ENCODE measurements at regions not wholly inside any gene's neighbourhood (a gene's known extent, or its start where the extent isn't known, plus 50 kb on each side); places are given as distances from the start of the nearest gene placed in this dataset.

DNA sequence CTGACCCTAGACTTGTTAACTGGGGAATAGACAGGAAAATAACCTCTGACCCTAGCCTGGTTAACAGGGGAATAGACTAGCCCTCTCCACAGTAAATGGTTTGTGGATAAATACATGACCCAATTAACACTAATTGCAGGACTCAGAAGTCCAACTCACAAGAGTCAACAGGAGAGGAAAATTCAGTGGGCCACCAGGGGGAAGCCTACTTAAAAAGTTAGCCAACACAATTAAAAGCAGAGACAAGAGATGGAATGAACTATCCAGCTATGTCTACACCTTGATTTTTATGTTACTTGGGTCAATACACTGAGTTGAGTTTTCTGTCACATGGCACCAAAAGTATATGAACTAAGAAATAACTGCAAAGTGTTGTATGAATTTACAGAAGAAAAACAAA lies 158.8 kb upstream of the SLC39A10 start:
- peak; percentile 52 for DNase-seq (ENCODE audit: low read depth)

DNA sequence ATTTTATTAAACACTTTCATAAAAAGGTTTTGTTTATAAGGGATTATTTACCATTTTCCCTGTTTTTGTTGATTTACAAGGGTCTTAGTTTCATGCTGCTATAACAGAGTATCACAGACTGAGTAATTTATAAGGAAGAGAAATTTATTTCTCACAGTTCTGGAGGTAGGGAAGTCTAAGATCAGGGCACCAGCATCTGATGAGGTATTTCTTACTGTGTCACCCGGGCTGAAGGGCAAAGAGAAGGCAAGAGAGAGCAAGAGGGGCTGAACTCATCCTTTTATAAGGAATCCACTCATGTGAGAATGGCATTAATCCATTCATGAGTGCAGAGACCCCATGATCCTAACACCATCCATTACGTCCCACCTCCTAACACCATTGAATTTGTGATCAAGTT lies 160.0 kb upstream of the SLC39A10 start:
- no peak for DNase-seq (ENCODE audit: low read depth)

DNA sequence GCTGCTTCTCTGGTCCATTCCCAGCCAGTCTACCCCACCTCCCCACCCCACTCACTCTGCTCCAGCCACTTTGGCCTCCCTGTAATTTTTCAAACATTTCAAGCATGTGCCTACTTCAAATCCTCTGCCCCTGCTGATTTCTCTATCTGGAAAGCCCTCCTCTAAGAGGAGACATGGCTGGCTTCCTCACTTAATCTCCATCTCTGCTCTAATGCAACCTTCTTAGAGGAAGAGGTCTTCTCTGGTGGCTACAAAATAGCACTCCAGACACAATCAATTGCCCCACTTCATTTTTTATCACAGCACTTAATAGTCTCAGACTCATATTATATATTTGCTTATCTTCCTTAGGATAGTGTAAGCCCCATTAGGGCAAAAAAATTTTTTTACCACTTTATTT lies 161.1 kb upstream of the SLC39A10 start:
- no peak for DNase-seq (ENCODE audit: low read depth)

DNA sequence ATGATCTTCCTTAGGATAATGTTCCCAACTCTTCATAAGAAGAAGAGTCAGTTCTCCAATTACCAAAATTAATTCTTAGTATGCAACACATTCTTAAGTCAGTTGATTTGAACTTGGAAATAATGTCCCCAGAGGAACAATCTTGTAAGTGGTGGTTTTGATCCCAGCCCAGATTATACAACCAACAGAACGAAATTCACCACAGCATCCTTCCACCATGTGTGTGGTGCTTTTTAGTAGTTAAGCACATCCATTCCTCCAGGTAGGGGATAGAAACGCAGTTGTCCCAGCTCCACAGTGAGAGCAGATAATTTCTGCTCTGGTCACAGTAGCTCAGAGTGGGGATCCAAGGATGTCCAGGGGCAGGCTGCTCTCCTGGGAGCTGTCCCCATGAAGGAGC lies 161.7 kb upstream of the SLC39A10 start:
- no peak for DNase-seq (ENCODE audit: low read depth)

DNA sequence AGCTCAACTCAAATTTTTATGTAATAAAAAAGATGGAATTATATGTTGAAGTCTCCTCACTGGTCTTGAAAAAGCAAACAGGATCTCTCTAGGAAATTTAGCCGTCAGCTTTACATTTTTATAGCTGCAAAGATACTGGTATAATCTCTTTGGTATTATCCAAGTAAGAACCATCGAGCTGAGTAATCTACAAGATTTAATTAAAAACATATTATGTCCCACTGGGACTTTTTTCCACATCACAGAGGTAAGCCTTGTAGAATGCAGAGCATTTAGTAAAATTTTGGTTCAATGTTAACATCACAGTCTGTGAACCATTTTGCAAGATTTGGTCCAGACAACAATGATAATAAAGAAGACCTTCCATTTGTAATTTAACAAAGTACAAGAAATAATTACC lies 162.6 kb upstream of the SLC39A10 start:
- no peak for DNase-seq (ENCODE audit: low read depth)

DNA sequence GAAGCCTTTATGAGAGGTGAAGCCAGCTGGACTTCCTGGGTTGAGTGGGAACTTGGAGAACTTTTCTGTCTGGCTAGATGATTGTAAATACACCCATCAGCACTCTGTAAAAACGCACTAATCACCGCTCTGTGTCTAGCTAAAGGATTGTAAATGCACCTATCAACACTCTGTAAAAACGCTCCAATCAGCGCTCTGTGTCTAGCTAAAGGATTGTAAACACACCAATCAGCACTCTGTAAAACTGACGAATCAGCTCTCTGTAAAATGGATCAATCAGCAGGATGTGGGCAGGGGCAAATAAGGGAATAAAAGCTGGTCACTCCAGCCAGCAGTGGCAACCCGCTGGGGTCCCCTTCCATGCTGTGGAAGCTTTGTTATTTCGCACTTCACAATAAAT lies 163.6 kb upstream of the SLC39A10 start:
- no peak for DNase-seq (ENCODE audit: low read depth)

DNA sequence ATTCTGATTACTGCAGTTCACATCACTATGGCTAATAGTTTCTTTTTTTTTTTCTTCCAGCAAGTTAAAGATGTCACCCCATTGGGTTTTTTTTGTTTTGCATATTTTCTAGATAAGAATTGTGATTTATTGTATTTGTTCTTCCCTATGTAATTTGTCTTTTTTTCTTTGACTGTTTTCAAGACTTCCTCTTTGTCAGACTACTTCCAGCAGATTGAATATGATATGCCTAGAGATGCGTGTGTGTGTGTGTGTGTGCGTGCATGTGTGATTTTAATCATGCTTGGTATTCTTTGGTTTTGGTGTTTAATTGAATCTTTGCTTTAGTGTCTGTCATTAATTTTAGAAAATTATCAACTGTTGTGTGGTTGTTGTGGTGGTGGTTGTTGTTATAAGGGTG lies 166.7 kb upstream of the SLC39A10 start:
- no peak for DNase-seq (ENCODE audit: low read depth)

DNA sequence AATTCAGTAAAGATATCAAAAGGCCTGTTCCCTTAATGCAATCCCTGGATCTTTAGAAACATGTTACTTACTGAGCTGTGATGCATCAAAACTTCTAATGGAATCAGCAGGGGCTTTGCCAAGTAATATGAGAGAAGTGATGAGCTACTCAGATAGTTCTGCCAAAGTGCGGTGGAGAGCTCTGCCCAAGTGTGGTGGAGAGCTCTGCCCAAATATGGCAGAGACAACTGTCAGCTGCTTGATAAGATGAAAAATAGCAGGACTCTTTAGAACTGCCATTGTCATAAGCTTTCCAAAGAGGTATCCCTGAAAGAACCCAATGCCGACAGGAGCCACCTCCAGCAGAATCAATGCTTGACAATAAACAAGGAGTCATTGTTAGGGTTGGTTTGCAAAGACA lies 167.9 kb upstream of the SLC39A10 start:
- no peak for DNase-seq (ENCODE audit: low read depth)

DNA sequence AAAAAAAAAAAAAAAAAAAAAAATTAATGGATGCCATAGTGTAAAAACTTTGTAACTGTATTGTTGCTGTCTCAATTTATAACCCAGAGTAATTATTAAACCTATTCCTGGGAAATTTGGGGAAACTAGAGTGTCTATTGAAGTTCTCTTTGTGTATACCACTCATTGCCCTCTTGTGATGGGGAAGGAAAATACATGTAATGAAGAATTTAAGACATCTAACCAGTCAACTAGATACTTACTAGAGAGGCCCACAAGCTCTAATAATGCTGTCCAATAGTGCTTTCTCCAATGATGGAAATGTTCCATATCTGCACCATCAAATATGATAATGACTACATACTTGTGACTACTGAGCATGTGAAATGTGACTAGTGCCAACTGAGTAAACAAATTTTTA lies 168.5 kb upstream of the SLC39A10 start:
- no peak for DNase-seq (ENCODE audit: low read depth)

DNA sequence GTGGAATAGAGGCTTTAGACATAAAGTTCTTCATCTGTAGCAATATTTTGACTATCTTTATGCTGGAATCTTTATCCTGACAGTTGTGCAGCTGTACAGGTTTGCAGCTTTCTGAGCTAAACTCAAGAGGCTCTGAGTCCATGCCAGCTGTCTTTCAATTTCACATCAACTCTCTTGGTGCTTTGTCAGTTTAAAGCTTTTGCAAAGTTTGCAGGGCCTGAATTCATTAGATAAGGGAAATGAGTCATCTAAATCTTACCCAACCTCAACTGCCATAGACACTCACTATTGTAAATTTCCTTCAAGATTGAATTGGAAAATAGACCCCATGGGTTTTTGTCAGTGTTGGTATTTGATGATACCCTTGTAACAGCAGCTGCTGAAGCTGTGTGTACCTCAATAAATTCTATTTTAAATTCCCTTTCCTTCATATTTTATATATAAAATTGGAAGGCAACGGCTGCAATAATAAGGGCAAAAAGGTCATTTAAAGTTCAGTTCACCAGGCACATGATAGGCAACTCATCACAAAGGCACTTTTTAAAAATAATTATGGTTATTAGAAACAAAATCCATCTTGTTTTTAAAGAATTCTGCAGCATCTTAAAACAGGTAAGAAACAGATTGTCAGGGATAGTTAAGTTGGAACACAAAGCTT lies 169.9 kb upstream of the SLC39A10 start:
- peak; percentile 84 for DNase-seq (ENCODE audit: low read depth)

DNA sequence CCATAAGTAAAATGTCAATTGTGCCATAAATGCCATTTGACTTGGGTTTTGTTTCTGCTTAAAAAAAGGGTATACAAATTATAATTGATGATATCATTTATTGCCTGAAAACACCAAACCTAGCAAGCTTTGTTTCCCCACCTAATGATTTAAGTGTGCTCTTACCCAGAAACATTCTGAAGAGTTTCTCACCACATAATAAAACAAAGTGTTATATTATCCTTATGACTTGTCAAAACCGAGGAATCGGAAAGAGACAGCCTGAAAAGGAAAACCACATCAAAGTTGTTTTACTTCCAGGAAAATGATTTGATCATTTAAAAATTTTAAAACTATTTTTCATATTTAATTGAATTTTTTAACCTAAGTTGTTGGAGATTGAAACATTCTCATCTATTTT lies 170.5 kb upstream of the SLC39A10 start:
- DNase-seq (ENCODE audit: low read depth) = no peak

DNA sequence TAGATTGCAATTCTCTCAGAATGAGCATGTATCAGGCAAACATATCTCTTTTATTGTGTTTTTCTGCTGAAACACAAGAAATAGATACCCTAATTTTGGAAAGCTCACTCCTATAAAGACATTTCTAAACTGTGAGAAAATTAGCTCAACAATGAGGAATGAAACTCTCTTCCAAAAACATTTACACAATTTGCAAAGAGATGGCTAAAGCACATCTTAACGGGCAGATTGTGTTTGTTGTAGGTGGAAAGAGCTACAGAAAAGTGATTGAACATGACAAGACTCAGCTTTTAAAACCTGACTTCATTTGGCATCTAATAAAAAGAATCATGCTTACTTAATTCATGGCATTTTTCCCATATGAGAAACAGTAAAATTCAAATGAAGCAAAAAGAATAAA lies 175.0 kb upstream of the SLC39A10 start:
- no peak for DNase-seq (ENCODE audit: low read depth)

DNA sequence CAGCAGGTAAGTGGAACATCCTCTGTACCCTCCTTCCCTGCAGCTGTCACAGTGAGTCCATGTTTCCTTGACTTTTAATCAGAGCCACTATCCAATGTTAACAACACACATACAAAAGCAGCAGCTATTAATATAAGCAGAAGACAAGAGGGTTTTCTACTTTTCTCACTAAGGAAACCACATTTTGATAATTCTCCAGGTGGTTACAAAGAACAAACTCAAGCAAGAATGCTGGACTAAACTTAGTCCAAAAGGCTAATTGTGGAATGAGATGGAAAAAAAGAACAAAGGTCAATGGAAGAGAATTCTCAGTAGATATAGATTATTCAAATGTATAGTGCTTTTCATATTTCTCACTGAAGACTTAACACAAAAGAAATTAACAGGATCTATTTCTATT lies 176.9 kb upstream of the SLC39A10 start:
- no peak for DNase-seq (ENCODE audit: low read depth)

DNA sequence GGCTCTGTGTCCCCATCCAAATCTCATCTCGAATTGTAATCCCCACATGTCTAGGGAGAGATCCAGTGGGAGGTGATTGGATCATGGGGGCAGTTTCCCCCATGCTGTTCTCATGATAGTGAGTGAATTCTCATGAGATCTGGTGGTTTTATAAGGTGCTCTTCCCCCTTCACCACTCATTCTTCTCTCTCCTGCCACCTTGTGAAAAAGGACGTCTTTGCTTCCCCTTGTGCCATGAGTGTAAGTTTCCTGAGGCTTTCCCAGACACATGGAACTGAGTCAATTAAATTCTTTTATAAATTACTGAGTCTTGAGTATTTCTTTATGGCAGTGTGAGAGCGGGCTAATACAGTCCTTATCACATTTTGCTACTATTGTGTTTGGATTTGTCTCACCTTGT lies 177.6 kb upstream of the SLC39A10 start:
- no peak for DNase-seq (ENCODE audit: low read depth)

DNA sequence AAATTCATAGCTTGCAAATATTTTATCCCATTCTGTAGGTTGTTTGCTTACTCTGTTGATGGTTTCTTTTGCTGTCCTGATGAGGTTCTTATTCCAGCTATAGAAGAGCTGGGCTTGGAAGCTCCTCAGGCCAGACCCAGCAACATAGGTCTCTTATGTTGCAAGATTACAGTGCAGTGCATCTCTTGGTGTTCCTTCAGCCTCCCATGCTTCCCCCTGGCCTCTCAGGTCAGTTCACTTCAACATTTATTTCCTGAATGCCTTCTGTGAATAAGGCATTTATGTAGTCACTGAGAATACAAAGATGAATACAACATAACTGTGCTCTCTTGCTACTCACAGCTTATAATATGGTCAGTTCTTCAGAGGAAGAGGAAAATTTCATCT lies 179.0 kb upstream of the SLC39A10 start:
- DNase-seq (ENCODE audit: low read depth) = no peak

DNA sequence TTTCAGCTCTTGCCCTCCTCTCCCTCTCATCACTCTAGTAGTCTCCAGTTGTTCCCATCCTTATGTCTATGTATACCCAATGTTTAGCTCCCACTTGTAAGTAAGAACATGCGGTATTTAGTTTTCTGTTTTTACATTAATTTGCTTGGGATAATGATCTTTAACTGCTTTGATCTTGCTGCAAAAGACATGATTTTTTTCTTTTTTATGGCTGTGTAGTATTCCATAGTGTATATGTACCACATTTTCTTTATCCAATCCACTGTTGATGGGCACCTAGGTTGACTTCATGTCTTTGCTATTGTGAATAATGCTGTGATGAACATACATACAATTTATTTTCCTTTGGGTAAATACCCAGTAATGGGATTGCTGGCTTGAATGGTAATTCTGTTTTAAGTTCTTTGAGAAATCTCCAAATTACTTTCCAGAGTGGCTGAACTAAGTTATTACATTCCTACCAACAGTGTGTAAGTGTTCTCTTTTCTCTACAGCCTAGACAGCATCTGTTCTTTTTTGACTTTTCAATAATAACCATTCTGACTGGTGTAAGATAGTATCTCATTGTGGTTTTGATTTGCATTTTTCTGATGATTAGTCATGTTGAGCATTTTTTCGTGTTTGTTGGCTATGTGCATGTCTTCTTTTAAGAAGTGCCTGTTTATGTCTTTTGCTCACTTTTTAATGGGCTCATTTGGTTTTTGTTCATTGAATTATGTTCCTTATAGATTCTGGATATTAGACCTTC lies 179.6 kb upstream of the SLC39A10 start:
- DNase-seq (ENCODE audit: low read depth) = peak; percentile 49

DNA sequence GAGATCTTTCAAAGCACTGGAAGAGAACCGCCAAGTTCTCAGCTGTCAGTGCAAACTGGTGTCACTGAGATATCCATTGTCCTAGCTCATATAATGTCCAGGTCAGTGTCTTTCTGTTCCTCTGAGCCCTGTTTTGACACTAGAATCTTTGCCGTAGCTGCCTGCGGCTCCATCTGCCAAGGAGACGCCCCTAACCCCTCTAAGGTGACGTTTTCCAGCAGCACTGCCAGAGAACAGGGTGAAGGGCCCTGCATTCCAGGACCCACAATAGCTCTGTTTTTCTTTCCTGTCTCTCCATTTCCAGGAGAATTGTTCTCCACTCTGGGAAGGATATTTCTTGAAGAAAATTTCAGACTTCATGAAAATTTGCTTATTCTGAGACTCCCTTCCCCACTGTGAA lies 181.7 kb upstream of the SLC39A10 start:
- DNase-seq (ENCODE audit: low read depth) = no peak

DNA sequence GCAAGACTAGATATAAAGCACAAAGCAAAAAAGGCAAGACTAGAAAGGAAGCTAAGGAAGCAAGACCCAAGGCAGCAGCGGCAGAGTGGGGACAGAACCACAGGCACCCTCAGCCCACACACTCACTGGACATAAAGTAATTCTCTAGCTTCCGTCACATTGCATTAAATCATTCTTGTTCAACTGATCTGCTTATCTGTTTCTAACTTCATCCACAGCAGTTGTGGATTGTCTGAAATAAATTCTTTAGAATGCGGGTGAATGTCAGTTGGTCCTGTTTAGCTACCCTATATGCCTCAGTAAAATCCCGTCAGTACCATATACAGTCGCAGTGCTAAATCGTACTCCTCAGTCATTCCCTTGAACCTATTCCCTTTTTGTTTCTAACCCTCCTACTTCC lies 183.2 kb upstream of the SLC39A10 start:
- DNase-seq (ENCODE audit: low read depth) = no peak

DNA sequence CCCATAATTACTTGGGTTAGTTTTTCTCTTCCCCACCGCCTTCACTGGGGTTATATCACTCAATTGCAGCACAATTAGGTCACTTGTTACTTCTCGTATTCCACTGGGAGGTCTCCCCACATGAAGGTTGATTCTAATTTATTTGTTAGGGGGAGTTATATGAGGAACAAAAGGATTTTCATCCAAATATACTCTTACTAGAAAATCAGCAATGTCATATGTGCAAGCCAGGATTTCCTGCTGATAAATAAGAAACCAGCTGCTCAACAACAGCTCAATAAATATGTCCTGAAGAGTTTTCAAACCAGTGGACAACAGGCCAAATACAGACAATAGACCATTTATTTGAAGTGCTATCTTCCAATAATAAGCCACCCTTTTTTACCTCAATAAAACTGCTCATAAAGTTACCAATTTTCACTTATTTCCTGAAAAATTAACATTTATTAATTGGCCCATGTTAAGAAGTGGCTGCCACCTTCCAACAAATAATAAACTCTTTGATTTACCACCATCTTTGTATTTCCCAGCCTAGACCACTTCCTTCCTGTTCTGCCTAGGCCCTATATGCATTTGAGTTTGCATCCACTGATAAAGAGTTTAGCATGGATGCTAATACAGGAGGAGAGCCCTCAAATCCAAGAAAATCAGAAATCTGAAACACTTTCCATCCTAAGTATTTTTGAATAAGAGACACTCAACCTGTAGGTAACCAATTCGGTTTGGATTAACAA lies 184.4 kb upstream of the SLC39A10 start:
- DNase-seq (ENCODE audit: low read depth) = no peak

DNA sequence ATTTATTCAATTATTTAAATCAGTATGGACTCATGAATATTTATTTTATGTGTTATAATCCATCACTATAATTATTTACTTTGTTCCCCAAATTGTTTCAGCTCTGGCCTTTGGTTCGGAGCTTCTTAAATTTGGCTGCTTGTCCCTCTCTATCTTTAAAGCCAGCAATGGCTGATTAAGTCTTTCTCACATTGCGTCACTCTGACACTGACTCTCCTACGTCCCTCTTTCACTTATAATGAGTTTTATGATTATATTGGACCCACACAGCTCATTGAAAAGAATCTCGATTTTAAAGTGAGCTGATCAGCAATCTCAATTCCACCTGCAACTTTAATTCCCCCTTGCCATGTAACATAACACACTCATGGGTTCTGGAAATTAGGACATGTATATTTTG lies 185.2 kb upstream of the SLC39A10 start:
- no peak for DNase-seq (ENCODE audit: low read depth)

DNA sequence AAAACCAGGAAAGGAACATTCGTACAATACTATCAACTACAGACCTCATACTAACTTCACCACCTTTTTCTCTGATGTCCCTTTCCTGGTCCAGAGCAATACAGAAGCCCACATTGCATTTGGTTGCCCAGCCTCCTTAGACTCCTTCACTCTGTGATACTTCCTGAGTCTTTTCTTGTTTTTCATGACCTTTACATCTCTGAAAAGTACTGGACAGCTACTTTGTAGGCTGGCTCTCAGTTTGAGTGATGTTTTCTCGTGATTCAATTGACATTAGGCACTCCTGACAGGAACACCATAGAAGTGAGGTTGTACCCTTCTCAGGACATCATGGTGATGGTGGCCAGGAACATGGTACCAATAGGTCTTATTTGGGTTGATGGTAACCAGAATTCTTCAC lies 185.9 kb upstream of the SLC39A10 start:
- DNase-seq (ENCODE audit: low read depth) = no peak

DNA sequence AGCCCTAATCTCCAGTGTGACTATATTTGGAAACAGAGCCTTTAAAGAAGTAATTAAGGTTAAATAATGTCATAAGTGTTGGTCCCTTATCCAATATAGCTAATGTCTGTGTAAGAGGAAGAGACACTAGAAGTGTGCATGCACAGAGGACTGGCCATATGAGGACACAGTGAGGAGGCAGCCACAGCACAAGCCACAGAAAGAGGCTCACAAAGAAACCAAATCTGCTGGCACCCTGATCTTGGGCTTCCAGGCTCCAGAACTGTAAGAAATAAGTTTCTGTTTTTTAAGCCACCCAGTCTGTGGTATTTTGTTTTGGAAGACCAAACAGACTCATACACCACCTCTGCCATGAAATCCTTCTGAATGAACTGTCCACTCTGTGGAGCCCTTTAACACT lies 186.4 kb upstream of the SLC39A10 start:
- no peak for DNase-seq (ENCODE audit: low read depth)

DNA sequence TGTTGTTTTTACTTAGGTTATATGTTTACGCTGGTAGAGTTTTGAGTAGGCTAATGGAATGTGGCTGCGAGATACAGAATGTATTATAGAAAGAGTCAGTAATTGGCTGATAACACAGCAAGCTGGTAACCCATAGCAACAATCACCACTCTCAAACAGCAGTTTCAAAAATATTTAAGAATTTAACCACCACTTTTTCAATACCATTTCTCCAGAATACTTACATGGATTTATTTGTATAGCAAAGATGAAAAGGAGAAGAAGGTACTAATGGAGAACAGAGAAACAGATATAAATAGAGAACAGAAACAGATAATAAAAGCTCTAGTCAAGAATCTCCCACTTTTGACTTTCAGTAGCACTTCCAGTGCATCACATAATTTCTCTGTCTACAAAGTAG lies 188.3 kb upstream of the SLC39A10 start:
- DNase-seq (ENCODE audit: low read depth) = no peak
